HUES48 (cell line): ENCODE measurements at regions not wholly inside any gene's neighbourhood (a gene's known extent, or its start where the extent isn't known, plus 50 kb on each side); places are given as distances from the start of the nearest gene placed in this dataset.

Experiments used
- H3K27ac ChIP-seq: one replicate; pipeline ENCODE4 v1.7.0; 2013; ENCODE audit warnings: low read depth, low read length, inconsistent platforms
- H3K27me3 ChIP-seq: 2 replicates; pipeline ENCODE4 v1.6.1; 2013; ENCODE audit warnings: mild to moderate bottlenecking, low read length; ENCODE audit not compliant: control insufficient read depth, insufficient read depth
- H3K36me3 ChIP-seq: 2 replicates; pipeline ENCODE4 v1.6.1; 2013; ENCODE audit warnings: low read length; ENCODE audit not compliant: control insufficient read depth, insufficient read depth
- H3K4me1 ChIP-seq: 2 replicates; pipeline ENCODE4 v1.6.1; 2013; ENCODE audit warnings: mild to moderate bottlenecking, low read length; ENCODE audit not compliant: control insufficient read depth, insufficient read depth
- H3K4me3 ChIP-seq: 2 replicates; pipeline ENCODE4 v1.5.1; 2013; ENCODE audit warnings: mild to moderate bottlenecking, low read depth, low read length
- H3K9ac ChIP-seq: 2 replicates; pipeline ENCODE4 v1.6.1; 2013; ENCODE audit warnings: mild to moderate bottlenecking, low read depth, low read length, moderate library complexity
- H3K9me3 ChIP-seq: 2 replicates; pipeline ENCODE4 v1.6.1; 2013; ENCODE audit warnings: low read length; ENCODE audit not compliant: control insufficient read depth, insufficient read depth

GRCh38 chr14:87094913-87095312 lies 898.1 kb downstream of the GALC start:
- H3K27me3 ChIP-seq: no peaks in the 10 kb centered on the region
- no peak overlapping the region for H3K27ac ChIP-seq
- no peaks in the 10 kb centered on the region for H3K36me3 ChIP-seq
- H3K4me3 ChIP-seq: no peak overlapping the region
- H3K9ac ChIP-seq: no peak overlapping the region
- H3K9me3 ChIP-seq: no peaks in the 10 kb centered on the region
- H3K4me1 ChIP-seq: peaks cover 4% of the 10 kb centered on the region; the same call in 1 of the 2 replicates

DNA sequence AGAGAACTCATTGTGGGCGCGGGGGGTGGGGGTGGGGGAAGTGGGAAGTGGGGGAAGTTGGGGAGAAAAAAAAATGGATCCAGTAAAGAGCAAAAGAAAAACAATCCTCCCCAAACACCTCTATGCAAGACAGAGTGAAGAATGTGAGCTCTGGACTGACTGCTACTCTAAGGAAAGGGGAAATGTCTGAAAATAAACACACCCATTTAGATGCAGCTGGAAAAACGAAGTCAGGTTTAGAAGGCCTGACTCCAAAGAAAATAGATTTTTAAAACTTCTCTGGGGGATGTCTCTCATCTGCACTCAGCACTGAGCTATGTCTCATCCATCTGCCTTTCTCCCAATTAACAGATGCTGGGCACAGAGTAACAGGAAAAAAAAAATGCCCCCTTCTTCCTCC lies 904.4 kb downstream of the GALC start:
- H3K27ac ChIP-seq: no peak overlapping the region
- peaks cover 18% of the 10 kb centered on the region for H3K4me1 ChIP-seq
- no peak overlapping the region for H3K4me3 ChIP-seq

DNA sequence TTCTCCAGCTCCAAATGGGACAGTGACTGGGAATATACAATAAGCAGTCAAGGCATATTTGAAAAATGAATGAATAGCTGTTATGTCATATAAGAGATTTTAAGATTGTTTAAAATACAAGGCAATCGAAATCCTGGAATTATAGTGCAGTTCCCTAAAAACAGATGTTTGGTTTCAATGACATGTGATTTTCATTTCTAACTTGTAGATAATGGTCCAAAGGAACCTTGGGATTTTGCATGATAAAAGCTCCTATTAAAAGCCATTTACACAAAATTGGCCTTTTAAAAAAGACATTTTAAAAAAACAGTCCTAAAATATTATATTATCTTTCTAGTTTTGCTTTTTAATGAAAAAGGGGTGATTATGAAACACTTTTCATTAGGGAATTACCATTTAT lies 905.1 kb downstream of the GALC start:
- peaks cover 18% of the 10 kb centered on the region for H3K4me1 ChIP-seq
- no peak overlapping the region for H3K4me3 ChIP-seq
- no peaks in the 10 kb centered on the region for H3K9me3 ChIP-seq

More for the DNA sequence above, 904.4 kb downstream of the GALC start:
- no peak overlapping the region for H3K9ac ChIP-seq
- H3K27me3 ChIP-seq: peaks cover 10% of the 10 kb centered on the region; the same call in 1 of the 2 replicates
- no peaks in the 10 kb centered on the region for H3K9me3 ChIP-seq
- H3K36me3 ChIP-seq: no peaks in the 10 kb centered on the region

GRCh38 chr14:87084908-87085307 lies 908.1 kb downstream of the GALC start:
- no peaks in the 10 kb centered on the region for H3K9me3 ChIP-seq
- H3K27ac ChIP-seq: no peak overlapping the region
- H3K27me3 ChIP-seq: peaks cover 10% of the 10 kb centered on the region; the same call in 1 of the 2 replicates
- no peak overlapping the region for H3K4me3 ChIP-seq
- H3K36me3 ChIP-seq: no peaks in the 10 kb centered on the region
- peaks cover 18% of the 10 kb centered on the region for H3K4me1 ChIP-seq
- no peak overlapping the region for H3K9ac ChIP-seq

More for the DNA sequence above, 905.1 kb downstream of the GALC start:
- Histone ChIP-seq H3K9ac (no peak overlapping the region), H3K27ac (no peak overlapping the region), H3K27me3 (peaks cover 10% of the 10 kb centered on the region; the same call in 1 of the 2 replicates), H3K36me3 (no peaks in the 10 kb centered on the region)

DNA sequence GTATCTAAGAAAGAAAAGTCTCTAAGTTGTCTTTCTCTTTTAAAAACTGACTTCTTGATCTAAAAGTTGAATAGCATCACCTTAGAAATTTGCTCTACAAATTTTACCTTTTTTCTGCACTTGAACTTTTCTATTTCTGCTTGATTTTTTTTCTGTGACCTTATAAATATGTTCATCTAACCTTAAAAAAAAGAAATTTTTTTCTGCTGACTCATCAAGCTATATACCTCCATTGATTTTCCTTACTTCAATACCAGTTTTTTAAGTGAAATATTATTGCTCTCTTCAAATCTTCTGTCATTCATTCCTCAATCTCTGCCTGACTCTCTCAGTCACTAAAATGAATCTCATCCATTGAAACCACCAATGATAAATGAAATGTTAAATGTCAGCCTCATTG lies 910.1 kb downstream of the GALC start:
- H3K36me3 ChIP-seq: no peaks in the 10 kb centered on the region
- peaks cover 10% of the 10 kb centered on the region; the same call in 1 of the 2 replicates for H3K27me3 ChIP-seq
- no peak overlapping the region for H3K27ac ChIP-seq
- H3K4me1 ChIP-seq: peaks cover 16% of the 10 kb centered on the region
- no peak overlapping the region for H3K4me3 ChIP-seq
- H3K9ac ChIP-seq: no peak overlapping the region
- H3K9me3 ChIP-seq: no peaks in the 10 kb centered on the region

- no peak overlapping the region for H3K4me3 ChIP-seq
- H3K36me3 ChIP-seq: no peaks in the 10 kb centered on the region
- H3K9ac ChIP-seq: no peak overlapping the region
- no peak overlapping the region for H3K27ac ChIP-seq
- peaks cover 5% of the 10 kb centered on the region; the same call in 1 of the 2 replicates for H3K27me3 ChIP-seq
- H3K9me3 ChIP-seq: no peaks in the 10 kb centered on the region
- H3K4me1 ChIP-seq: peaks cover 19% of the 10 kb centered on the region
Measured at GRCh38 chr14:87081004-87081403, 912.0 kb downstream of the GALC start.

DNA sequence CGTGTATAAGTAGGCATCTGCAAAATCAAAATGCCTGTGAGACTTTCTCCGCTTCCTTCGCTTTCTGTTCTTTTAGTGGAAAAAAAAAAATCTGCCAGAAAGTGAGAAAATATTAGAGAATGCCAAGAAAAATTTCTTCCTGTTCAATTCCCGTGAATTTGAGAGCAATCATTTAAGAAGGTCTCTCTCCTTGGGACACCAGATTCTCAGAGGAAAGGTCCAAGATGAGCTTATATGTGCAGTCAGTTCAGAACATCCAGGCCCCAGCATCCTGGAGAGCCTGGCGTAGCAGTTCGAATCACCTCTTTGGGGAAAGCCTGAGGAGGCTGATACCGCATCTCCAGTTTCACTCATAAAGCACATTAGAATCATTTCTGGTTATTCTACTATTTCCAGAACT lies 912.8 kb downstream of the GALC start:
- H3K4me1 ChIP-seq: peaks cover 22% of the 10 kb centered on the region
- no peak overlapping the region for H3K27ac ChIP-seq
- H3K36me3 ChIP-seq: no peaks in the 10 kb centered on the region
- H3K4me3 ChIP-seq: no peak overlapping the region
- no peaks in the 10 kb centered on the region for H3K9me3 ChIP-seq
- H3K27me3 ChIP-seq: no peaks in the 10 kb centered on the region
- no peak overlapping the region for H3K9ac ChIP-seq

GRCh38 chr14:87079416-87079815 lies 913.6 kb downstream of the GALC start:
- H3K9ac ChIP-seq: no peak overlapping the region
- no peaks in the 10 kb centered on the region for H3K36me3 ChIP-seq
- H3K4me3 ChIP-seq: no peak overlapping the region
- H3K9me3 ChIP-seq: no peaks in the 10 kb centered on the region
- no peak overlapping the region for H3K27ac ChIP-seq
- H3K27me3 ChIP-seq: no peaks in the 10 kb centered on the region
- peaks cover 15% of the 10 kb centered on the region for H3K4me1 ChIP-seq

DNA sequence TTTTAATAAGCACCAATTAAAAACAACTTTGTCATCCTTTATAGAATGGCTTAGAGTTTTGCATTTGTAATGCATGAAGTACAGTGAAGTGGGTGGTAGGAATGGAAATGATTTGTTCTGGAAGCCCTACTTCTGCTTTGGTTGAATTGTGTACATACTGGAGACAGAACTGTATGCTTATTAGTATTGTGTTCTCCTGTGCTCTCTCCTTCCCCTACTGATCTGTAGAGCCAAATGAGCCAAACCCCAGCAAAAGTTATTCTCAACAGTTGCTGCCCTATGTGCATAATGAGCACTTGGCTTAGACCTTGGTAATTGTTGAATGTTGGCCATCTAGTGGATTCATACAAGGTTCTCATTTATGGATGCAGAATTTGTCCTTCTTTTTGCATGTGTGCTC lies 916.1 kb downstream of the GALC start:
- Histone ChIP-seq H3K9me3 (no peaks in the 10 kb centered on the region), H3K27me3 (no peaks in the 10 kb centered on the region), H3K4me1 (peaks cover 15% of the 10 kb centered on the region), H3K27ac (no peak overlapping the region), H3K4me3 (no peak overlapping the region), H3K36me3 (no peaks in the 10 kb centered on the region), H3K9ac (no peak overlapping the region)

GRCh38 chr14:87076146-87076545 lies 916.8 kb downstream of the GALC start:
- Histone ChIP-seq H3K4me3 (no peak overlapping the region), H3K9me3 (no peaks in the 10 kb centered on the region), H3K36me3 (no peaks in the 10 kb centered on the region), H3K27ac (no peak overlapping the region), H3K4me1 (peaks cover 15% of the 10 kb centered on the region), H3K9ac (no peak overlapping the region), H3K27me3 (no peaks in the 10 kb centered on the region)

- Histone ChIP-seq H3K27ac (no peak overlapping the region), H3K36me3 (no peaks in the 10 kb centered on the region), H3K9ac (no peak overlapping the region), H3K27me3 (no peaks in the 10 kb centered on the region), H3K4me3 (no peak overlapping the region), H3K4me1 (peaks cover 15% of the 10 kb centered on the region), H3K9me3 (no peaks in the 10 kb centered on the region)
Measured at GRCh38 chr14:87073880-87074570, 919.0 kb downstream of the GALC start.
